Breast epithelium (tissue), 4 donors: ENCODE measurements at regions not wholly inside any gene's neighbourhood (a gene's known extent, or its start where the extent isn't known, plus 50 kb on each side); places are given as distances from the start of the nearest gene placed in this dataset.

ENCODE experiments used
- DNase-seq, 2 donors: peaks; one replicate each; pipeline ENCODE4 v3.0.0-alpha.2; 2019; ENCODE audit warnings: low spot score in 2 of 2
- H3K27ac ChIP-seq, 2 donors: fragments of 200-600 bp; sonication (generic) in 1 of 2; one replicate each; pipeline ENCODE4 v1.5.1; 2016 to 2019; ENCODE audit warnings: mild to moderate bottlenecking in 1 of 2
- H3K27me3 ChIP-seq, 2 donors: fragments of 200-600 bp; sonication (generic) in 1 of 2; one replicate each; pipeline versions ENCODE4 v1.5.1 to v1.6.0; 2017 to 2019; ENCODE audit warnings: control low read depth in 1 of 2, mild to moderate bottlenecking in 1 of 2
- H3K36me3 ChIP-seq: fragments of 200-600 bp; one replicate; pipeline ENCODE4 v1.5.1; 2019
- H3K4me1 ChIP-seq, 2 donors: fragments of 200-600 bp; sonication (generic); one replicate each; pipeline ENCODE4 v1.5.1; 2016 to 2019; ENCODE audit warnings: control low read depth in 1 of 2
- H3K4me3 ChIP-seq, 3 donors: fragments of 200-600 bp; sonication (generic); 1 replicate in 2 of 3; 2 replicates in 1 of 3; pipeline ENCODE4 v1.5.1; 2016 to 2019; ENCODE audit warnings: mild to moderate bottlenecking in 3 of 3, moderate library complexity in 2 of 3
- H3K9me3 ChIP-seq, 2 donors: fragments of 200-600 bp; sonication (generic) in 1 of 2; one replicate each; pipeline ENCODE4 v1.5.1; 2016 to 2019; ENCODE audit warnings: control low read depth in 1 of 2
- POLR2A ChIP-seq: fragments of 450-650 bp; IDR thresholded peaks from one replicate; pipeline ENCODE4 v1.6.1; 2016; ENCODE audit warnings: antibody characterized with exemption, mild to moderate bottlenecking, moderate library complexity
- POLR2AphosphoS5 ChIP-seq, 3 donors: sonication (generic); formaldehyde crosslinking; IDR thresholded peaks; one replicate each; pipeline ENCODE4 v1.6.1; 2017; ENCODE audit warnings: antibody characterized with exemption in 3 of 3
- intact Hi-C: fragments of 100-400 bp; cut with DNase I; formaldehyde crosslinking; loops from one replicate; pipeline ENCODE4 v1.15.1; 2023; ENCODE audit warnings: low total_unique reads
- TF ChIP-seq, protein P1 (sequence below), 3 donors: fragments of 450-650 bp; IDR thresholded peaks; one replicate each; pipeline ENCODE4 v1.5.1; 2016 to 2017; ENCODE audit warnings: antibody characterized with exemption in 3 of 3, mild to moderate bottlenecking in 3 of 3, moderate library complexity in 3 of 3

DNA sequence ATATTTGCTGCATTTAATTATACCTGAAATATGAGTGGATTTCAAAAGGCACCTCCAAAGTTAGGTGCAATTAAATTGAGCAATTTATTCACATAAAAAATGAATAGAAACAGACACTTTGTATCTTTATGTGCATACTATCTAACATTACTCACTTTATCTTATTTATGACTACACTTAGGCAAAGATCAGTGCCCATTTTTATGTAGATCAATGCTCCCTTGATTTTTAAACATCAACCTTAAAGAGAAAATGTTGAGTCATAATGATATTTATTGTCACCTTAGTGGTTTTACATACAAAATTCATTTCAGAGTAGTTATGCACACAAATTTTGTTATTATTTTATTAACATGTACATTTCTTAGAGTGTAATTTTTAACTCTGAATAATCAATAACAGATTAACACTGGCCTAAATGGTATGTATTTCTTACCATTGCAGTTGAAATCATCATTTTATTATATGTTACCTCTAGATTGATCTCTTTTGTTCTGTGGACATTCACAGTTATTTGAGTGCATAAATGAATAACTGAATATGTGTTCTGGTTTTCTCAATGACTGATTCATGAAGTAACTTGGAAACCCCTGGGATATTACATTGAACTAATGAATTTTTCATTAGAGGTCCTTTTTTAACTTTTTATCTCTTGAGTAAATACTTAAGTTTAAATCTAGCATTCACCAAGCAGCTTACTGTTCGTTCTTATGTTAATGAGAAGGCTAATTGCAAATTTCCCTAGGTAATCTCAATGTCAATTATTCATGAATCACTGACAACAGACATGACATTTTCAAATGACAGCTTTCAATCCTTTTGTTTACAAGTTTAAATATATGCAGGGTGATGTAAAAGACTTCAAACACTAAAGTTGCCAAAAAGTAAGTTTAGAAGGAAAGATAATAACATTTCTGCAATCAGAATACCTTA, 1182.0 kb upstream of the PABPC4L start:
- H3K4me3 ChIP-seq = no peak overlapping the region
- TF ChIP-seq POLR2AphosphoS5 (IDR thresholded peaks at IDR 0.05) (no peak), POLR2A (no peak)
- TF ChIP-seq, protein P1, sequence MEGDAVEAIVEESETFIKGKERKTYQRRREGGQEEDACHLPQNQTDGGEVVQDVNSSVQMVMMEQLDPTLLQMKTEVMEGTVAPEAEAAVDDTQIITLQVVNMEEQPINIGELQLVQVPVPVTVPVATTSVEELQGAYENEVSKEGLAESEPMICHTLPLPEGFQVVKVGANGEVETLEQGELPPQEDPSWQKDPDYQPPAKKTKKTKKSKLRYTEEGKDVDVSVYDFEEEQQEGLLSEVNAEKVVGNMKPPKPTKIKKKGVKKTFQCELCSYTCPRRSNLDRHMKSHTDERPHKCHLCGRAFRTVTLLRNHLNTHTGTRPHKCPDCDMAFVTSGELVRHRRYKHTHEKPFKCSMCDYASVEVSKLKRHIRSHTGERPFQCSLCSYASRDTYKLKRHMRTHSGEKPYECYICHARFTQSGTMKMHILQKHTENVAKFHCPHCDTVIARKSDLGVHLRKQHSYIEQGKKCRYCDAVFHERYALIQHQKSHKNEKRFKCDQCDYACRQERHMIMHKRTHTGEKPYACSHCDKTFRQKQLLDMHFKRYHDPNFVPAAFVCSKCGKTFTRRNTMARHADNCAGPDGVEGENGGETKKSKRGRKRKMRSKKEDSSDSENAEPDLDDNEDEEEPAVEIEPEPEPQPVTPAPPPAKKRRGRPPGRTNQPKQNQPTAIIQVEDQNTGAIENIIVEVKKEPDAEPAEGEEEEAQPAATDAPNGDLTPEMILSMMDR (IDR thresholded peaks at IDR 0.05) = no peak
- H3K4me1 ChIP-seq = no peaks in the 10 kb centered on the region
- intact Hi-C loops = no loop called here
- no peaks in the 10 kb centered on the region for H3K27me3 ChIP-seq
- no peaks in the 10 kb centered on the region for H3K9me3 ChIP-seq
- no peak for DNase-seq
- H3K36me3 ChIP-seq = no peaks in the 10 kb centered on the region
- H3K27ac ChIP-seq = no peak overlapping the region

DNA sequence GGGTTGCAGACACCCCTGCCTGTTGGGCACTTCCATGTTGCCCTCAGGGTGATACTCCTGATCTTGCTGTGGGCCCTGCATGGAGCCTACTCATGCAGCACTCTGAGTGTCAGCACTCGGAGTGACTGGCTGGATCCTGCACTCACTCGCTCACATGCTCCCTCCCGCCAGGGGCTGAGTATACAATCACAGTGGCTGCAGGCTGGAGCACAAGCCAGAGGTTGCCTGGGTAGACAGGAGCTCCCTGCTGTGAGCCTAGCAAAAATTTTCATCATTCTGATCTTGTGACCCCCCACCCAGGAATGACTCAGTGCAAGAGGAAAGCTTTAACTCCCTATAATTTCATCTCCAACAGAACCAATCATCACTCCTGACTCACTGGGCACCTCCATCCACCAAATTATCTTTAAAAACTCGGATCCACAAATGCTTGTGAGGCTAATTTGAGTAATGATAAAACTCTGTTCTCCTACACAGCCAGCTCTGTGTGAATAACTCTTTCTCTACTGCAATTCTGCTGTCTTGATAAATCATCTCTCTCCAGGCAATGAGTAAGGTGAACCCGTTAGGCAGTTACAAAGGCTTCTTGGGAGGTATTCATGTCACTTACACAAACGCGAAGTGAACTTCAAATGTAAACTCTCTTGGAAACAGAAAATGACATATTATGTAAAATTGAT, 1180.8 kb upstream of the PABPC4L start:
- no peak overlapping the region for H3K4me3 ChIP-seq
- no peaks in the 10 kb centered on the region for H3K4me1 ChIP-seq
- H3K9me3 ChIP-seq = peaks cover 0 to 6% of the 10 kb centered on the region in 2 donors
- TF ChIP-seq POLR2A (no peak), POLR2AphosphoS5 (IDR thresholded peaks at IDR 0.05) (no peak)
- TF ChIP-seq, protein P1 (IDR thresholded peaks at IDR 0.05) = no peak
- no peak for DNase-seq
- intact Hi-C loops = no loop called here
- no peak overlapping the region for H3K27ac ChIP-seq
- H3K27me3 ChIP-seq = no peaks in the 10 kb centered on the region
- H3K36me3 ChIP-seq = no peaks in the 10 kb centered on the region

DNA sequence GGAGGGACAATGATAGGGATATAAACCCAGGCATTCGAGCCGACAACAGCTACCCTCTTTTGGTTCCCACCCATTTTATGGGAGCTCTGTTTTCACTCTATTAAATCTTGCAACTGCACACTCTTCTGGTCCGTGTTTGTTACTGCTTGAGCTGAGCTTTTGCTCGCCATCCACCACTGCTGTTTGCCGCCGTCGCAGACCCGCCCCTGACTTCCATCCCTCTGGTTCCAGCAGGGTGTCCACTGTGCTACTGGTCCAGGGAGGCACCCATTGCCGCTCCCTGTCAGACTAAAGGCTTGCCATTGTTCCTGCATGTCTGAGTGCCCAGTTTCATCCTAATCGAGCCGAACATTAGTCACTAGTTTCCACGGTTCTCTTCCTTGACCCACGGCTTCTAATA, 1170.5 kb upstream of the PABPC4L start:
- DNase-seq = no peak
- Histone ChIP-seq H3K27me3 (no peaks in the 10 kb centered on the region), H3K27ac (no peak overlapping the region), H3K4me3 (no peak overlapping the region), H3K4me1 (no peaks in the 10 kb centered on the region), H3K36me3 (no peaks in the 10 kb centered on the region), H3K9me3 (peaks cover 3 to 14% of the 10 kb centered on the region in 2 donors)
- TF ChIP-seq, protein P1 (IDR thresholded peaks at IDR 0.05) = no peak
- no peak for TF ChIP-seq POLR2A
- no peak for TF ChIP-seq POLR2AphosphoS5 (IDR thresholded peaks at IDR 0.05)
- intact Hi-C loops = no loop called here

DNA sequence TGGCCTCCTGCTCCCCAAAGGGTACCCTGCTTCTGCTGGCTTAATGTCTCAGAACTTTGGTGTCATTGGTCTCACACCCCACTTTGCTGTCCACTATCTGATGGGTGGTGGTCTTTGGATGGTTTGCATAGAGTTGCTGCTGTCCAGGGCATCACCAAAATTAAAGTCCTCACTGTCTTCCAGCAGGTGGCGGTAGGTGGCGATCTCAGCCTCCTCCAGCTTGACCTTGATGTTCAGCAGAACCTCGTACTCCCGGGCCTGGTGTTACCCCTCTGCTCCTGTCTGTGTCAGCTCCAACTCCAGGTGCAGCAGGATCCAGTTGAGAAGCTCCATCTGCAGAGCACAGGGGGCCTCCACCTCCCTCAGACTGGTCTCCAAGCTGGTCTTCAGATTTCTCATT, 1169.5 kb upstream of the PABPC4L start:
- peaks cover 3 to 10% of the 10 kb centered on the region in 2 donors for H3K9me3 ChIP-seq
- TF ChIP-seq, protein P1 (IDR thresholded peaks at IDR 0.05) = no peak
- no peak for TF ChIP-seq POLR2AphosphoS5 (IDR thresholded peaks at IDR 0.05)
- no peak for TF ChIP-seq POLR2A
- DNase-seq = no peak
- H3K27me3 ChIP-seq = no peaks in the 10 kb centered on the region
- H3K4me3 ChIP-seq = no peak overlapping the region
- intact Hi-C loops = no loop called here
- no peaks in the 10 kb centered on the region for H3K36me3 ChIP-seq
- no peak overlapping the region for H3K27ac ChIP-seq
- H3K4me1 ChIP-seq = no peaks in the 10 kb centered on the region

DNA sequence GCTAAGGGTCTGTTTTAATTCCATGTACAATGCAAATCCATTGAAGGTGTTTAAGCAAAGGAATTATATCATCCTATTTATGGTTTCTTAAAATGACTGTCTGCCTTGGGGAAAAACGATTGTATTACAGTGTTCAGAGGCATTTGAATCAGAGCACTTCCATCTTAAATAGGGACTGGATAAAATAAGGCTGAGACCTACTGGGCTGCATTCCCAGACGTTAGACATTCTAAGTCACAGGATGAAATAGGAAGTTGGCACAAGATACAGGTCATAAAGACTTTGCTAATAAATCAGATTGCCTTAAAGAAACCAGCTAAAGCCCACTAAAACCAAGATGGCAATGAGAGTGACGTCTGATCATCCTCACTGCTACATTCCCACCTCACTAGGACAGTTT, 1167.2 kb upstream of the PABPC4L start:
- no peak for DNase-seq
- Histone ChIP-seq H3K4me1 (no peaks in the 10 kb centered on the region), H3K27me3 (no peaks in the 10 kb centered on the region), H3K36me3 (no peaks in the 10 kb centered on the region), H3K27ac (no peak overlapping the region), H3K4me3 (no peak overlapping the region), H3K9me3 (no peaks in the 10 kb centered on the region)
- intact Hi-C loops = no loop called here
- no peak for TF ChIP-seq POLR2AphosphoS5 (IDR thresholded peaks at IDR 0.05)
- TF ChIP-seq, protein P1 (IDR thresholded peaks at IDR 0.05) = no peak
- TF ChIP-seq POLR2A = no peak
